ENCODE measurements at regions not wholly inside any gene's neighbourhood (a gene's known extent, or its start where the extent isn't known, plus 50 kb on each side); places are given as distances from the start of the nearest gene placed in this dataset.
A peak's percentile ranks its signal among the peaks of the same experiment; 100 is the strongest.

DNA sequence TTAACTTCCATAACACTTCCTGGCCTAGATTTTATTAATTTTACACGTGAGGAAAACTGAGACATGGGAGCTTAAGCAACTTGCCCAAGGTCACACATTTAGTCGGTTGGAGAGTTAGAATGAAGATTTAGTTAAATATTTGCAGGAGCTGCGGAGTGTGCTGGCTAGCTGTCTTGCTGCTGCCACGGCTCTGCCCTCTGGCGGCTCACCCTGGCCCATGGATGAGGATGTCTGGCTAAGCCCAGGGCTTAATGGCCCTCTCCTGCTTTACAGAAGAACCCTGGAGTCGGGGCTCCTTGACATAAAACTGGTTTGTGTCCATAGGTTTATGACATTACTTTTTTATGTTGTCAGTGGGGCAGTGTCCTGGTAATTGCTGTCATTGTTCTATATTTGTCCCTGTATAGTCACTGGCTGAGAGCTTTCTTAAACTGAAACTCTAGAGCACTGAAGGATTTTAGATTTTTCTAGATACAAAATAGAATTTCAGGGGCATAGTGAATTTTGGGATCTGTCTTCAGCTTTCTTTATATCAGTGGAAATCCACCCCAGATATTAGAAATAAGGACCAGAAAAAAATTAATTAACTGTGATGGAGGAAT lies 88.9 kb upstream of the WLS start:
- CTCF ChIA-PET: interaction anchor here (0.7 to 2.5 kb wide), 8 partner anchors 11 to 1687 kb away, joined by 3 to 12 read pairs (median 4); no protein-coding TSS in a partner anchor
- no peak for TF ChIP-seq NFRKB (IDR thresholded peaks at IDR 0.05)
- TF ChIP-seq ZNF384 (IDR thresholded peaks at IDR 0.05): no peak
- no peak for TF ChIP-seq BHLHE40 (IDR thresholded peaks at IDR 0.05; ENCODE audit: borderline replicate concordance)
- TF ChIP-seq FOXK2 (IDR thresholded peaks at IDR 0.05): no peak
- no peak for TF ChIP-seq CTBP1 (IDR thresholded peaks at IDR 0.05; ENCODE audit: borderline replicate concordance)
- TF ChIP-seq SUZ12 (IDR thresholded peaks at IDR 0.05): no peak
- no peak for TF ChIP-seq FOXA1 (IDR thresholded peaks at IDR 0.05)
- TF ChIP-seq SP1 (IDR thresholded peaks at IDR 0.05): no peak
- no peak for TF ChIP-seq ELF4 (IDR thresholded peaks at IDR 0.05)
- no peak for TF ChIP-seq TARDBP (IDR thresholded peaks at IDR 0.05)
- no peak for TF ChIP-seq LEF1 (IDR thresholded peaks at IDR 0.05; ENCODE audit: borderline replicate concordance)
- TF ChIP-seq HDGF (IDR thresholded peaks at IDR 0.05; ENCODE audit: borderline replicate concordance): no peak
- no peak for TF ChIP-seq L3MBTL2 (conservative IDR thresholded peaks at IDR 0.05)
- no peak for TF ChIP-seq ARNT (IDR thresholded peaks at IDR 0.05)
- no peak for TF ChIP-seq PKNOX1 (IDR thresholded peaks at IDR 0.05)
- TF ChIP-seq FOXM1 (IDR thresholded peaks at IDR 0.05; ENCODE audit: borderline replicate concordance): no peak
- peak; percentile 80 for DNase-seq (ENCODE audit: extremely low spot score)
- POLR2A ChIA-PET: interaction anchor here (1.4 kb wide), 1 partner anchor 89 kb away, joined by 5 read pairs; the partner anchor contains the start of gene WLS

DNA sequence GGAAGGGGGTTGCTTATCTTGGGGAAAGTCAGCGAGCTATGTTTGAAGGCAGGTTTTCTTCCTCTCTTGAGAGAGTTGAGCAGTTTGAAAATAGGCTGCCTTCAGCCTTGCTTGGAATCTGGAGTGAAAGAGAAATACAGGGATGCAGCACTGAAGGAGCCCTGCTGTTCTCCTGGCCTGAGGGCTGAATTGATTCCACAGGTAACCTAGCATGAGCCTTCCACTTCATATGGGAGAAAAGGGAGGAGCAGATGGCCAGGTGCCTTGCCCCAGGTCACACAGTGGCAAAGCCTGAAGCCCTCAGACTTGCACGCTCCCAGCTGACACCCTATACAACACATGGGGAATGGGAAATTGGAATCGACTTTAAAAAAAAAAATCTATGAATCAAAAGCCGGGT lies 88.0 kb upstream of the WLS start:
- POLR2A ChIA-PET: interaction anchor here (1.4 kb wide), 1 partner anchor 88 kb away, joined by 5 read pairs; the partner anchor contains the start of gene WLS
- CTCF ChIA-PET: interaction anchor here (0.6 to 1.7 kb wide), 6 partner anchors 10 to 886 kb away, joined by 3 to 5 read pairs (median 3); no protein-coding TSS in a partner anchor
- DNase-seq (ENCODE audit: extremely low spot score): no peak
- TF ChIP-seq SP1 (IDR thresholded peaks at IDR 0.05) (no peak), TARDBP (IDR thresholded peaks at IDR 0.05) (no peak), FOXM1 (IDR thresholded peaks at IDR 0.05; ENCODE audit: borderline replicate concordance) (no peak), ZNF384 (IDR thresholded peaks at IDR 0.05) (no peak), HDGF (IDR thresholded peaks at IDR 0.05; ENCODE audit: borderline replicate concordance) (no peak), FOXK2 (IDR thresholded peaks at IDR 0.05) (no peak), FOXA1 (IDR thresholded peaks at IDR 0.05) (no peak), SUZ12 (IDR thresholded peaks at IDR 0.05) (no peak), NFRKB (IDR thresholded peaks at IDR 0.05) (no peak), LEF1 (IDR thresholded peaks at IDR 0.05; ENCODE audit: borderline replicate concordance) (no peak), ELF4 (IDR thresholded peaks at IDR 0.05) (no peak), BHLHE40 (IDR thresholded peaks at IDR 0.05; ENCODE audit: borderline replicate concordance) (no peak), CTBP1 (IDR thresholded peaks at IDR 0.05; ENCODE audit: borderline replicate concordance) (no peak), PKNOX1 (IDR thresholded peaks at IDR 0.05) (no peak), L3MBTL2 (conservative IDR thresholded peaks at IDR 0.05) (no peak), ARNT (IDR thresholded peaks at IDR 0.05) (no peak)

- no peak for TF ChIP-seq ZNF384 (IDR thresholded peaks at IDR 0.05)
- TF ChIP-seq FOXM1 (IDR thresholded peaks at IDR 0.05; ENCODE audit: borderline replicate concordance): no peak
- TF ChIP-seq BHLHE40 (IDR thresholded peaks at IDR 0.05; ENCODE audit: borderline replicate concordance): no peak
- no peak for TF ChIP-seq NFRKB (IDR thresholded peaks at IDR 0.05)
- TF ChIP-seq TARDBP (IDR thresholded peaks at IDR 0.05): no peak
- no peak for TF ChIP-seq ARNT (IDR thresholded peaks at IDR 0.05)
- CTCF ChIA-PET: interaction anchor here (0.6 kb wide), 2 partner anchors 199 to 886 kb away, joined by 3 read pairs; no protein-coding TSS in a partner anchor
- DNase-seq (ENCODE audit: extremely low spot score): no peak
- POLR2A ChIA-PET: no interaction called here
Measured at GRCh38 chr1:68319907-68320306, 87.6 kb upstream of the WLS start.

- no peak for DNase-seq (ENCODE audit: extremely low spot score)
- no peak for TF ChIP-seq L3MBTL2 (conservative IDR thresholded peaks at IDR 0.05)
- no peak for TF ChIP-seq FOXM1 (IDR thresholded peaks at IDR 0.05; ENCODE audit: borderline replicate concordance)
- TF ChIP-seq FOXA1 (IDR thresholded peaks at IDR 0.05): no peak
- TF ChIP-seq SP1 (IDR thresholded peaks at IDR 0.05): no peak
- no peak for TF ChIP-seq BHLHE40 (IDR thresholded peaks at IDR 0.05; ENCODE audit: borderline replicate concordance)
- TF ChIP-seq CTBP1 (IDR thresholded peaks at IDR 0.05; ENCODE audit: borderline replicate concordance): no peak
Measured at GRCh38 chr1:68317543-68317942, 85.2 kb upstream of the WLS start.

DNA sequence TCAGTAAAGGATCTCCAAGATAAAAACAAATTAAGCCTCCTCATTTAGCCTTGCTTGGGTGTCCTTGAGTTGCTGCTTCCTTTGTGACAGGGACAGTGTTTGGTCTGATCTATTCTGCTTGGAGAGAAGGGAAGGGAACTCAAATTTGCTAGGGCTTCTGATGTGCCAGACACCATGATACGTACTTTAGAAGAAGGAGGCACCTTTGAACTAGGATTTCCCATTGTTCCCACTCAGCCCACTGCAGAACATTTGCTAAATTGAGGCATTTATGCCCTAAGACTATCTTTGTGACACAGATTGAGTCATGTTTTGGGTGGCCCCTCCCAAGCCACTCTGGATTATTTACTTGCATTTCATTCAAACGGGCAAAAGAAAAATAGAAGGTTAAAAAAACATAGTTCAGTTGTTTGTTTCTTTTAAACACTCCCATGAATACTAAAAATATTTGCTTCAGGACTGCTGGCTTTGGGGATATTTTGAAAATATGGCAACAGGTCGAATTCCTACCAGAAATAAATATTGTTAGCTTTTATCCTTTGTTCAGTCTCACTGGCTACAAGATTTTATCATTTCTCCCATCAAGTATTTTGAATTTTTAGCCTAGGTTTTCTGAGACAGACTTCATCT lies 81.9 kb upstream of the WLS start:
- CTCF ChIA-PET: no interaction called here
- TF ChIP-seq FOXA1 (IDR thresholded peaks at IDR 0.05): no peak
- TF ChIP-seq FOXK2 (IDR thresholded peaks at IDR 0.05): no peak
- no peak for TF ChIP-seq L3MBTL2 (conservative IDR thresholded peaks at IDR 0.05)
- TF ChIP-seq FOXM1 (IDR thresholded peaks at IDR 0.05; ENCODE audit: borderline replicate concordance): no peak
- TF ChIP-seq ELF4 (IDR thresholded peaks at IDR 0.05): no peak
- no peak for TF ChIP-seq LEF1 (IDR thresholded peaks at IDR 0.05; ENCODE audit: borderline replicate concordance)
- TF ChIP-seq NFRKB (IDR thresholded peaks at IDR 0.05): no peak
- TF ChIP-seq PKNOX1 (IDR thresholded peaks at IDR 0.05): no peak
- TF ChIP-seq HDGF (IDR thresholded peaks at IDR 0.05; ENCODE audit: borderline replicate concordance): no peak
- TF ChIP-seq SUZ12 (IDR thresholded peaks at IDR 0.05): no peak
- no peak for TF ChIP-seq ARNT (IDR thresholded peaks at IDR 0.05)
- no peak for TF ChIP-seq CTBP1 (IDR thresholded peaks at IDR 0.05; ENCODE audit: borderline replicate concordance)
- no peak for TF ChIP-seq SP1 (IDR thresholded peaks at IDR 0.05)
- no peak for TF ChIP-seq BHLHE40 (IDR thresholded peaks at IDR 0.05; ENCODE audit: borderline replicate concordance)
- no peak for TF ChIP-seq TARDBP (IDR thresholded peaks at IDR 0.05)
- no peak for DNase-seq (ENCODE audit: extremely low spot score)
- POLR2A ChIA-PET: no interaction called here

More at GRCh38 chr1:68317543-68317942, 85.2 kb upstream of the WLS start:
- ChIA-PET CTCF (no interaction called here), POLR2A (no interaction called here)
